Naive thymus-derived CD4-positive, alpha-beta T cell (primary cell): ENCODE measurements at regions not wholly inside any gene's neighbourhood (a gene's known extent, or its start where the extent isn't known, plus 50 kb on each side); places are given as distances from the start of the nearest gene placed in this dataset.

ENCODE experiments used
- ATAC-seq: fragments of 150-1000 bp; cut with Tn5 transposase; 2 replicates; pipeline ENCODE4 v1.10.0; 2021; ENCODE audit warnings: mild to moderate bottlenecking, moderate library complexity
- CTCF ChIA-PET: fragments of 350-600 bp; sonication (Branson Sonifier 250); formaldehyde crosslinking; loops from one replicate; lab custom pipeline; 2021; ENCODE audit warnings: antibody characterized with exemption; lab: Charles Lee
- POLR2A ChIA-PET: fragments of 350-600 bp; sonication (Branson Sonifier 250); formaldehyde crosslinking; loops from one replicate; lab custom pipeline; 2021; ENCODE audit warnings: antibody characterized with exemption, inconsistent platforms; lab: Charles Lee
- DNase-seq, 9 donors: peaks; one replicate each; pipeline versions ENCODE4 v3.0.0 to v3.0.0-alpha.2; 2020 to 2022; ENCODE audit warnings: mixed read lengths in 1 of 9
- H3K27ac ChIP-seq: one replicate; pipeline ENCODE4 v1.7.0; 2013; ENCODE audit warnings: mild to moderate bottlenecking, low read depth, low read length, moderate library complexity
- H3K27me3 ChIP-seq, 2 donors: one replicate each; pipeline ENCODE4 v1.7.0; 2013; ENCODE audit warnings: low read length in 2 of 2, mild to moderate bottlenecking in 2 of 2, moderate library complexity in 2 of 2; ENCODE audit not compliant: control insufficient read depth in 2 of 2, insufficient read depth in 2 of 2
- H3K36me3 ChIP-seq, 3 experiments: 1 replicate in 2 of 3; 2 replicates in 1 of 3; pipeline ENCODE4 v1.7.0; 2013; ENCODE audit warnings: low read length in 3 of 3, mild to moderate bottlenecking in 3 of 3, moderate library complexity in 1 of 3; ENCODE audit not compliant: insufficient read depth in 3 of 3, control insufficient read depth in 2 of 3
- H3K4me1 ChIP-seq, 2 donors: one replicate each; pipeline ENCODE4 v1.7.0; 2013; ENCODE audit warnings: low read length in 2 of 2, mild to moderate bottlenecking in 2 of 2, moderate library complexity in 1 of 2; ENCODE audit not compliant: control insufficient read depth in 2 of 2, insufficient read depth in 2 of 2
- H3K4me3 ChIP-seq: 2 replicates; pipeline ENCODE4 v1.7.0; 2013; ENCODE audit warnings: mild to moderate bottlenecking, low read length
- H3K9me3 ChIP-seq, 3 experiments: 1 replicate in 2 of 3; 2 replicates in 1 of 3; pipeline ENCODE4 v1.7.0; 2013; ENCODE audit warnings: low read length in 3 of 3; ENCODE audit not compliant: control insufficient read depth in 2 of 3
- H3K27ac Mint-ChIP-seq, 9 donors: one replicate each; pipeline ENCODE4 v1.8.0; 2020 to 2022; ENCODE audit warnings: mixed read lengths in 9 of 9, mild to moderate bottlenecking in 8 of 9, moderate library complexity in 5 of 9, inconsistent platforms in 2 of 9
- H3K27me3 Mint-ChIP-seq, 5 donors: one replicate each; pipeline ENCODE4 v1.8.0; 2021 to 2022; ENCODE audit warnings: mixed read lengths in 5 of 5, mild to moderate bottlenecking in 1 of 5
- H3K36me3 Mint-ChIP-seq, 5 donors: one replicate each; pipeline ENCODE4 v1.8.0; 2020 to 2022; ENCODE audit warnings: mixed read lengths in 5 of 5, mild to moderate bottlenecking in 3 of 5, inconsistent platforms in 1 of 5
- H3K4me1 Mint-ChIP-seq, 7 donors: one replicate each; pipeline ENCODE4 v1.8.0; 2020 to 2022; ENCODE audit warnings: mixed read lengths in 7 of 7, mild to moderate bottlenecking in 3 of 7, inconsistent platforms in 1 of 7
- H3K4me3 Mint-ChIP-seq, 10 donors: one replicate each; pipeline ENCODE4 v1.8.0; 2020 to 2022; ENCODE audit warnings: mild to moderate bottlenecking in 10 of 10, mixed read lengths in 10 of 10, moderate library complexity in 6 of 10, inconsistent platforms in 2 of 10
- H3K9me3 Mint-ChIP-seq, 11 donors: one replicate each; pipeline ENCODE4 v1.8.0; 2020 to 2022; ENCODE audit warnings: mixed read lengths in 11 of 11, mild to moderate bottlenecking in 4 of 11, inconsistent platforms in 1 of 11, moderate library complexity in 1 of 11
- intact Hi-C, 2 donors: fragments of 100-400 bp; cut with micrococcal nuclease; formaldehyde crosslinking; loops; one replicate each; pipeline ENCODE4 v1.15.1; 2023

DNA sequence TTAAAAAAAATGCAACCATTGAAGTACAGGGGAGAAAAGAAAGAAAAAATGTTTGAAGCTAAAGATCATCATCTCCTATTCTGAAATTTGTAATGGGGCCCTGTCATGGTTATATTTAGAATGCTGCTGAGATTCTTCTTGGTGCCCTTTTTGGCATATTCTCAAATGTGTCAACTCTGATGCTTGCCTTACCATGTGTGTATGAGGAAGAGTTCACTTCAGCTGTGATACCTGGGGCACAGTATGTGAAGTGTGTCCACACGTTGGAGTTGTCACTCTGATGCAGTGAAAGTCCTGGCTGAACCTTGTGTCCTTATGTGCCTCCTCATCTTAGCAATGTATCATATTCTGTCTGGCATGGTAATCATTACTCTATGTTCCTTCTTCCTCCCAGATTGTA is 377.9 kb downstream of the RAPGEF2 start:
- H3K36me3 Mint-ChIP-seq, result no peaks in the 10 kb centered on the region
- H3K27me3 Mint-ChIP-seq, result peaks cover 4 to 33% (median 21%) of the 10 kb centered on the region in 5 donors
- H3K4me3 Mint-ChIP-seq, result no peak overlapping the region
- no peak overlapping the region for H3K27ac Mint-ChIP-seq
- Histone ChIP-seq H3K4me1 (no peaks in the 10 kb centered on the region), H3K9me3 (no peaks in the 10 kb centered on the region), H3K27me3 (peaks cover 0 to 7% of the 10 kb centered on the region in 2 donors), H3K27ac (no peak overlapping the region), H3K36me3 (no peaks in the 10 kb centered on the region), H3K4me3 (no peak overlapping the region)
- no peak for DNase-seq
- intact Hi-C loops, result no loop called here
- no peaks in the 10 kb centered on the region for H3K4me1 Mint-ChIP-seq
- CTCF ChIA-PET, result no interaction called here
- no peak for ATAC-seq
- H3K9me3 Mint-ChIP-seq, result peaks cover 0 to 3% (median 0%) of the 10 kb centered on the region in 11 donors
- POLR2A ChIA-PET, result no interaction called here

- no peaks in the 10 kb centered on the region for H3K36me3 ChIP-seq
- H3K9me3 ChIP-seq, result no peaks in the 10 kb centered on the region
- DNase-seq (no peak), ATAC-seq (no peak)
- no peak overlapping the region for H3K27ac ChIP-seq
- H3K27me3 ChIP-seq, result peaks cover 0 to 7% of the 10 kb centered on the region in 2 donors
- H3K4me1 ChIP-seq, result no peaks in the 10 kb centered on the region
- Mint-ChIP-seq H3K9me3 (peaks cover 0 to 3% (median 0%) of the 10 kb centered on the region in 11 donors), H3K27ac (no peak overlapping the region), H3K36me3 (no peaks in the 10 kb centered on the region), H3K27me3 (peaks cover 4 to 41% (median 29%) of the 10 kb centered on the region in 5 donors), H3K4me1 (no peaks in the 10 kb centered on the region), H3K4me3 (no peak overlapping the region)
- CTCF ChIA-PET, result no interaction called here
- intact Hi-C loops, result no loop called here
- POLR2A ChIA-PET, result no interaction called here
- H3K4me3 ChIP-seq, result no peak overlapping the region
Measured at GRCh38 chr4:159481936-159482335, 379.1 kb downstream of the RAPGEF2 start.

- H3K9me3 Mint-ChIP-seq, result peaks cover 0 to 3% (median 0%) of the 10 kb centered on the region in 11 donors
- Histone ChIP-seq H3K27ac (no peak overlapping the region), H3K4me1 (no peaks in the 10 kb centered on the region), H3K4me3 (no peak overlapping the region), H3K9me3 (no peaks in the 10 kb centered on the region), H3K27me3 (peaks cover 0 to 4% of the 10 kb centered on the region in 2 donors), H3K36me3 (no peaks in the 10 kb centered on the region)
- ATAC-seq (no peak), DNase-seq (no peak)
- ChIA-PET POLR2A (no interaction called here), CTCF (no interaction called here)
- no peak overlapping the region for H3K27ac Mint-ChIP-seq
- H3K4me1 Mint-ChIP-seq, result peaks cover 0 to 5% (median 0%) of the 10 kb centered on the region in 7 donors
- peaks cover 6 to 52% (median 36%) of the 10 kb centered on the region in 5 donors for H3K27me3 Mint-ChIP-seq
- intact Hi-C loops, result no loop called here
- no peaks in the 10 kb centered on the region for H3K36me3 Mint-ChIP-seq
- no peak overlapping the region for H3K4me3 Mint-ChIP-seq
Measured at GRCh38 chr4:159483110-159483781, 380.4 kb downstream of the RAPGEF2 start.

GRCh38 chr4:159483782-159484741 is 381.2 kb downstream of the RAPGEF2 start:
- no peaks in the 10 kb centered on the region for H3K36me3 ChIP-seq
- Mint-ChIP-seq H3K27ac (no peak overlapping the region), H3K36me3 (no peaks in the 10 kb centered on the region), H3K4me1 (peaks cover 0 to 5% (median 0%) of the 10 kb centered on the region in 7 donors), H3K9me3 (peaks cover 0 to 2% (median 0%) of the 10 kb centered on the region in 11 donors), H3K4me3 (no peak overlapping the region), H3K27me3 (peaks cover 6 to 52% (median 36%) of the 10 kb centered on the region in 5 donors)
- ATAC-seq, result no peak
- ChIA-PET POLR2A (no interaction called here), CTCF (no interaction called here)
- H3K27ac ChIP-seq, result no peak overlapping the region
- no peaks in the 10 kb centered on the region for H3K4me1 ChIP-seq
- peaks cover 0 to 4% of the 10 kb centered on the region in 2 donors for H3K27me3 ChIP-seq
- no peak overlapping the region for H3K4me3 ChIP-seq
- DNase-seq, result no peak
- no peaks in the 10 kb centered on the region for H3K9me3 ChIP-seq
- intact Hi-C loops, result no loop called here

- H3K9me3 ChIP-seq, result no peaks in the 10 kb centered on the region
- no peaks in the 10 kb centered on the region for H3K36me3 ChIP-seq
- Mint-ChIP-seq H3K27ac (no peak overlapping the region), H3K27me3 (peaks cover 6 to 48% (median 38%) of the 10 kb centered on the region in 5 donors), H3K9me3 (peaks cover 0 to 1% (median 0%) of the 10 kb centered on the region in 11 donors), H3K4me3 (no peak overlapping the region), H3K36me3 (no peaks in the 10 kb centered on the region), H3K4me1 (peaks cover 0 to 5% (median 0%) of the 10 kb centered on the region in 7 donors)
- no peak for DNase-seq
- no peak overlapping the region for H3K4me3 ChIP-seq
- POLR2A ChIA-PET, result no interaction called here
- no peak for ATAC-seq
- CTCF ChIA-PET, result no interaction called here
- intact Hi-C loops, result no loop called here
- H3K27ac ChIP-seq, result no peak overlapping the region
- no peaks in the 10 kb centered on the region for H3K4me1 ChIP-seq
- peaks cover 0 to 4% of the 10 kb centered on the region in 2 donors for H3K27me3 ChIP-seq
Measured at GRCh38 chr4:159484864-159485263, 382.0 kb downstream of the RAPGEF2 start.

GRCh38 chr4:159487284-159487747 is 384.4 kb downstream of the RAPGEF2 start:
- DNase-seq, result peak in 6 of 9 donors; percentile 2 to 22 (median 7)
- Mint-ChIP-seq H3K4me1 (peaks cover 0 to 5% (median 0%) of the 10 kb centered on the region in 7 donors), H3K27me3 (peaks cover 6 to 37% (median 25%) of the 10 kb centered on the region in 5 donors), H3K4me3 (no peak overlapping the region), H3K36me3 (no peaks in the 10 kb centered on the region), H3K27ac (no peak overlapping the region), H3K9me3 (peaks cover 0 to 14% (median 3%) of the 10 kb centered on the region in 11 donors)
- H3K36me3 ChIP-seq, result no peaks in the 10 kb centered on the region
- H3K27me3 ChIP-seq, result peaks cover 0 to 4% of the 10 kb centered on the region in 2 donors
- peak; percentile 53 for ATAC-seq
- intact Hi-C loops, result no loop called here
- POLR2A ChIA-PET, result no interaction called here
- H3K4me1 ChIP-seq, result no peaks in the 10 kb centered on the region
- H3K4me3 ChIP-seq, result no peak overlapping the region
- H3K27ac ChIP-seq, result no peak overlapping the region
- CTCF ChIA-PET, result no interaction called here
- no peaks in the 10 kb centered on the region for H3K9me3 ChIP-seq
